Activated CD4-positive, alpha-beta T cell treated with anti-CD3 and anti-CD28 coated beads, Interleukin-2, amount 10 ng/mL, durations not matched to agents 24 days and 14 days (primary cell): ENCODE measurements at regions not wholly inside any gene's neighbourhood (a gene's known extent, or its start where the extent isn't known, plus 50 kb on each side); places are given as distances from the start of the nearest gene placed in this dataset.

Experiments
- DNase-seq: peaks from one replicate; pipeline ENCODE4 v3.0.0; 2022
- H3K27ac Mint-ChIP-seq: one replicate; pipeline ENCODE4 v1.8.0; 2022; ENCODE audit warnings: mild to moderate bottlenecking, mixed read lengths
- H3K27me3 Mint-ChIP-seq: one replicate; pipeline ENCODE4 v1.8.0; 2022; ENCODE audit warnings: mixed read lengths
- H3K36me3 Mint-ChIP-seq: one replicate; pipeline ENCODE4 v1.8.0; 2022; ENCODE audit warnings: low read depth, mild to moderate bottlenecking, mixed read lengths
- H3K4me1 Mint-ChIP-seq: one replicate; pipeline ENCODE4 v1.8.0; 2021; ENCODE audit warnings: mixed read lengths
- H3K4me3 Mint-ChIP-seq: one replicate; pipeline ENCODE4 v1.8.0; 2022; ENCODE audit warnings: mild to moderate bottlenecking, moderate library complexity, mixed read lengths
- H3K9me3 Mint-ChIP-seq: one replicate; pipeline ENCODE4 v1.8.0; 2021; ENCODE audit warnings: mixed read lengths
- intact Hi-C: fragments of 100-400 bp; cut with micrococcal nuclease; formaldehyde crosslinking; loops from one replicate; pipeline ENCODE4 v1.15.1; 2023

DNA sequence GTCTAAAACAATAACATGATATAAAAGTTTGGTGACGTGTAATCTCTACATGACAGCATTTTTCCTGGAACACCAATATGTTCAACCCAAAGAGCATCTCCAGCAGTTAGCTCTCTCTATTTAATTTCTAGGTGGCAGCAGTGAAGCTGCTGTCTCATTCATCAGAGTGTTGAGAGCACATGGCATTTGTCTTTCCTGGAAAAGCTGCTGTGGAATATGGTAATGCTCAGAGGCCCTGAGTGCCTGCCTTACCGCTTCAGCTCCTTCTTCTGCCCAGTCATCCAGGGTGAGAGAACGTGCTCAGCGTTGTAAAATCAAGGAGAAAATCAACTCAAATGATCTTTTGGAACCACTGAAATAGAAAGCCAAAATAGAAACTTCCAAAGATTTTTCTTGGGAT is 640.7 kb downstream of the ADGRL2 start:
- H3K27ac Mint-ChIP-seq, result no peak overlapping the region
- H3K4me1 Mint-ChIP-seq, result no peaks in the 10 kb centered on the region
- no peaks in the 10 kb centered on the region for H3K27me3 Mint-ChIP-seq
- H3K36me3 Mint-ChIP-seq, result no peaks in the 10 kb centered on the region
- intact Hi-C loops, result no loop called here
- H3K9me3 Mint-ChIP-seq, result no peaks in the 10 kb centered on the region
- DNase-seq, result no peak
- no peak overlapping the region for H3K4me3 Mint-ChIP-seq

DNA sequence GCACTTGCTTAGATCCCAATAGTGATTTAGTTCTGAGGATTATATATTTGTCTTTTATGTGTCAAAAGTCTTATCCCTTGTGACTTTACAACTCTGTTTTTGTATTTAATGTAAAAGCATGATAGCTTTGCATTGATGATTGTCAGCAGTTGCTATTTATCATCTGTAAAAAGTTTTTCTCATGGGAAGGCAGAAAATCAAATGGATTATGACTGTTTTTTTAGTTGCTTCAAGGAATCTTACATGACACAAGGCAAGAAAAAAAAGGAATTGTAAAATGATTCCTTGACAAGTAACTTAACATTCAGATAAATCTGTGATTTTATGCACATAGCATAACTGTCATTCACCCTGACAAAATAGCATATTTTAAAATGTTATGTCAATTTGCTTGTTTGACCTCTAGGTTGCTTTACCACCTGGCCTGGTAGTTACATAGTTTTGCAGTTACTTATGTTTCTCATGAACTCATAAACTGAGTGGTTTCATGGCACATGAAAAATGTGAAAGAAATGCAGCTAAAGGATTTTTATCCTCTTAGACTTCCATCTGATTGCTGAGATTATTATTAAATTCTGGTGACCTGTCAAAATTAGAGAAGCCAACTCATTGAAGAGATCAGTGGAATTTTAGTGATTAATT is 622.6 kb downstream of the ADGRL2 start:
- Mint-ChIP-seq H3K9me3 (no peaks in the 10 kb centered on the region), H3K36me3 (no peaks in the 10 kb centered on the region), H3K4me3 (no peak overlapping the region), H3K27ac (no peak overlapping the region), H3K4me1 (no peaks in the 10 kb centered on the region), H3K27me3 (no peaks in the 10 kb centered on the region)
- no peak for DNase-seq
- intact Hi-C loops, result no loop called here

DNA sequence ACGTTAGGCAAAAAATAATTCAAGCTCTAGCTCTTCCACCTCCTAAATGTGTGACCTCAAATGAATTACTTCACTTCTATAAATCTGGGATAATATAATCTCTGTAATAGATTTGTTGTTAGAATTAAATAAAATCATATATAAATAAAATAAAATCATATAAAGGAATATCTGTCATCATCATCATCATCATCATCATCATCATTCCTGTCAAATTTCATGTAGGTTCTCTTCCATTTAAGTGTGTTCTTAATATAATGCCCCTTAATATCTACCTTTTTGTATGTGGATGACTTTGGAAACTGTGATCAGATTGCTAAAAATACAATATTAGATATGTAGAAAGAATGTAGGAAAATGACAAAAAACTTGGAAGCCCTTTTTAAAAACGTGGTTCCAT is 621.0 kb downstream of the ADGRL2 start:
- Mint-ChIP-seq H3K4me1 (no peaks in the 10 kb centered on the region), H3K36me3 (no peaks in the 10 kb centered on the region), H3K9me3 (no peaks in the 10 kb centered on the region), H3K27me3 (no peaks in the 10 kb centered on the region), H3K4me3 (no peak overlapping the region), H3K27ac (no peak overlapping the region)
- no peak for DNase-seq
- intact Hi-C loops, result no loop called here

DNA sequence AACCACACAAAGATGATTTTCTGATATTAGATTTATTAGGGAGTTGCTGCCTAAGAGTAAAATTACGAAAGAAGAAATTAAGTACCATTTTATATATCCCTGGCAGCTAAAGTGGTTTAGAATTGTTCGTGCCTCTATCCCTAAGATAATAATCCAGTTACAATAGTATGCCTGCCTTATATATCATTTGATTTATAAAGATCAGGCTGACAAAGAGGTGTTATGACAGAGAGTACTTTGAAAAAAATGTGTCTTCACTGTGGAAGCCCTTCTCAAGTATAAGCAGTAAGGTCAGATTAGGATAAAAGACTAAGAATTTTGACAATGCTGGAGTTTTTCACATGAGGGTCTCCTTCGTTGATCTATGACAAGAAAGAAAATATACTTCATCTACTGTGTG is 619.9 kb downstream of the ADGRL2 start:
- Mint-ChIP-seq H3K36me3 (no peaks in the 10 kb centered on the region), H3K27me3 (no peaks in the 10 kb centered on the region), H3K9me3 (no peaks in the 10 kb centered on the region), H3K4me3 (no peak overlapping the region), H3K4me1 (no peaks in the 10 kb centered on the region), H3K27ac (no peak overlapping the region)
- intact Hi-C loops, result no loop called here
- DNase-seq, result no peak

DNA sequence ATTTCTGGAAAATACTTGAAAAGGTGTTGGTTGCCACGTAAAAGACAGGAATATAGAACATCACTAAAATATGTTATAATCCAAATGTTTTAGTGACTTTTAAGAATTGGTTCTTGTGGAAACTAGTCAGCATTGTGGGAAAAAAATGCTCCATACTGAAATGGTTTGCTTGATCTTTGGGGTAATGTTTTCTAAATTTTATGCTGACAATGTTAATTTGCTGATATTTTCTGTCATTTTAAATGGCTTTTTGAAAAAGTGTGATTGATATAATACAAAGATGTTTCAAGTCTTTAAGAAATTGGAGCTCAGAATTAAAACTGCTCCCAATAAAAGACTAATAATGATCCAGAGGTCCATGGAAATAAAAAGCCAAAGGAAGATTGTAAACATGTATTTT is 610.9 kb downstream of the ADGRL2 start:
- intact Hi-C loops, result no loop called here
- Mint-ChIP-seq H3K9me3 (no peaks in the 10 kb centered on the region), H3K4me1 (no peaks in the 10 kb centered on the region), H3K4me3 (no peak overlapping the region), H3K36me3 (no peaks in the 10 kb centered on the region), H3K27me3 (no peaks in the 10 kb centered on the region), H3K27ac (no peak overlapping the region)
- no peak for DNase-seq

DNA sequence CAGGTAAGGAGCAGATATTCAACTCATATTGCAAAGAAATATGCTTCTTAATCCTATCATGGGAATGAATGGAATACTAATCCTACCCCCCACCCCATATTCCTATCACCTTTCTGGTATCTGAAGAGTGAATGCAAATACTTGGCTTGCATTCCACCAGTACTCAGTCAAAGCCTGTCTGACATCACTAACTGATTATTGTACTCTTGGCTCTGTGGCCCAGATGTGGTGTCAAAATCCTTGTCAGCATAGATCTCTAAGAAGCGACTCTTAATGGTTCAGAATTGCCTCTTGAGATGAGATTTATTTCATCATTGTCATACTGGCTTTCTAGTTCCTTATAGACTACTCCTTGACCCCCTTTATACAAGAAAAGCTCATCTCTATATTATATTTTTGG is 604.6 kb downstream of the ADGRL2 start:
- Mint-ChIP-seq H3K27ac (no peak overlapping the region), H3K9me3 (no peaks in the 10 kb centered on the region), H3K27me3 (no peaks in the 10 kb centered on the region), H3K4me3 (no peak overlapping the region), H3K4me1 (no peaks in the 10 kb centered on the region), H3K36me3 (no peaks in the 10 kb centered on the region)
- intact Hi-C loops, result no loop called here
- no peak for DNase-seq

DNA sequence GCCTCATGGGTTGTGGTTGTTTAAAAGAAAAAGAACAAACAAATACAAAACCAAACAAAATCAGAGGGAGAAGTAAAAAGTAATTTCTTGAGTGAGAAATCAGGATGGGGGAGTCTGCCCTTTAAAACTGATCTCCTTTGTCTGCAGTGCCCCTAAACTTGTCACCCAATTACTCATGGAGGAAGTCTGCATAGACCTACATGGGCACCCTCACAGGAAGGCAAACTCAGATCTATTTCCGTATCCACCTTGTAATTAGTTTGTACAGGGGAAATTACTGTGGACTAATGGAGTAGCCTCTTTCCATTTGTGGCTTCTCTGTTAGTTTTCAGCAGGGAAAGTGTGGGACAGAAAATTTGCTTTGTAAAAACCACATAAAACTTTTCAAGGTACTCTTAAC is 600.4 kb downstream of the ADGRL2 start:
- Mint-ChIP-seq H3K27ac (no peak overlapping the region), H3K4me1 (no peaks in the 10 kb centered on the region), H3K9me3 (no peaks in the 10 kb centered on the region), H3K4me3 (no peak overlapping the region), H3K27me3 (no peaks in the 10 kb centered on the region), H3K36me3 (no peaks in the 10 kb centered on the region)
- intact Hi-C loops, result no loop called here
- no peak for DNase-seq

DNA sequence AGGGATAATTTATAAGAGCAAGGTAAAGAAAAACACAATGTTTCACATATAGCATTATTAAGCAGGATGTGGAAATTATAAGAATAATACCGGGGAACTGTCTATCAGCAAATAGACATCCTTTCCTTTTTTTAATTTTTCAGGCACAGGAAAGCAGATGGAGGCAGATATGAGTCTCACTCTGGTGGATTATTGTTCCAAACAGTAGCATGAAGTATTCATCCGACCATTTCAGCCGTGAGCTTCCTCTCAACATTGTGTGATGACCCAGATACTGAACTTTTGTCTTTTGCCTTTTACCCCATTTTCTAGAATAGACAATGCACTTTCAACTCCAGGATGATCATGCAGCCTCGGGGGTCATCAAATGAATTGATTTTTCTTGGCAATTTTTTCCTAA is 599.8 kb downstream of the ADGRL2 start:
- no peak overlapping the region for H3K4me3 Mint-ChIP-seq
- H3K27me3 Mint-ChIP-seq, result no peaks in the 10 kb centered on the region
- H3K9me3 Mint-ChIP-seq, result no peaks in the 10 kb centered on the region
- no peaks in the 10 kb centered on the region for H3K36me3 Mint-ChIP-seq
- no peak overlapping the region for H3K27ac Mint-ChIP-seq
- no peak for DNase-seq
- H3K4me1 Mint-ChIP-seq, result no peaks in the 10 kb centered on the region
- intact Hi-C loops, result no loop called here

DNA sequence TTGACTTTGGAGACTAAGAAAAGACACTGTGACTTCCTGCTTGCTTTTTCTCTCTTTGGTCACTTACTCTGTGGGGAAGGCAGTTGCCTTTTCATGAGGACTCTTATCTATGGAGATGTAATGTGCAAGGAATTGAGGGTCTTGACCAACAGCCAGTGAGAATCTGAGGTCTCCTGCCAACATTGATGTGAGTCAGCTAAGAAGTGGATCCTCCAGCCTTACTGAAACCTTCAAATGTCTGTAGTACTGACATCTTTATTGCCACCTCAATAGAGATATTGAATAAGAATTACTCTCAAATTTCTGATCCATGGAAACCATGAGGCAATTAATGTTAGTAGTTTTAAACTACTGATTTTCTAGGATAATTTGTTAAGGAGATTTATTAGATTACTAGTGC is 598.4 kb downstream of the ADGRL2 start:
- H3K27me3 Mint-ChIP-seq, result no peaks in the 10 kb centered on the region
- H3K4me1 Mint-ChIP-seq, result no peaks in the 10 kb centered on the region
- H3K4me3 Mint-ChIP-seq, result no peak overlapping the region
- no peak overlapping the region for H3K27ac Mint-ChIP-seq
- intact Hi-C loops, result no loop called here
- no peak for DNase-seq
- H3K36me3 Mint-ChIP-seq, result no peaks in the 10 kb centered on the region
- no peaks in the 10 kb centered on the region for H3K9me3 Mint-ChIP-seq

DNA sequence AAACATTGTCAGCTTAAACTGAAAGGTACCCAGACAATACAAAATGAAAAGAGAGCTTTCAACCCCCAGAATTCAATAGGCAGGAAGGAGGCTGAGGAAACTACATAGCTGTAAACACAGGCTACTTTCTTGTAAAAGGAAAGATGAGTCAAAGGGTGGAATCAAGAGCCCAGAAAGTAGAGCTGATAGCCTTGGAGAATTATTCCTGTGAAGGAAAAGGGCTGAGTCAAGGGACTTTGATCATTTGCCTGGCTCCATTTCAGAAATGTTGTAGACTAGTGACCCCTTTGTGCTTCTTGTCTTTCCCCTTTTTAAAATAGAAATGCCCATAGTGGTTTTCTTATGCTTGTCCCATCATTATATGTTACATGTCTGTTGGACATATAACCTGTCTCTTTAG is 597.6 kb downstream of the ADGRL2 start:
- Mint-ChIP-seq H3K4me3 (no peak overlapping the region), H3K9me3 (no peaks in the 10 kb centered on the region)

DNA sequence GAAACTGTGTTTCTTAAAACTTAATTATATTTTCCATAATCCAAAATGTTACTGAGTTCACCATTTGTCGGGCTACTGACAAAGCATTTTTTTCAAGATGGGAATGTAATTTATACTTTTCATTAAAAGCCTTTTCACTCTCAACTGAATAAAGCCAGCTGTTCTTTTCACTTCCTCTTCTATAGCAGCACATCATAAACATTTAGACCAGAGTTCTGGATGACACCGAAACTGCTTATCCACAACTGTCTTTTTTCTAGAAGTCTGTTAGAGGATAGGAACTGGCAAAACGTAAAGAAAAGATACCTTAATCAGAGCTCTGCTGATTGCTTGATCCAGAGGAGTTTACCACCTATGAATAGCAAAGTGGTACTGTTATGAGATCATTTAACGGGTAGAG is 594.7 kb downstream of the ADGRL2 start:
- H3K36me3 Mint-ChIP-seq, result no peaks in the 10 kb centered on the region
- H3K27me3 Mint-ChIP-seq, result no peaks in the 10 kb centered on the region
- H3K4me3 Mint-ChIP-seq, result no peak overlapping the region
- DNase-seq, result no peak
- H3K4me1 Mint-ChIP-seq, result no peaks in the 10 kb centered on the region
- no peaks in the 10 kb centered on the region for H3K9me3 Mint-ChIP-seq
- no peak overlapping the region for H3K27ac Mint-ChIP-seq
- intact Hi-C loops, result no loop called here

More for the DNA sequence above, 597.6 kb downstream of the ADGRL2 start:
- Mint-ChIP-seq H3K36me3 (no peaks in the 10 kb centered on the region), H3K27me3 (no peaks in the 10 kb centered on the region), H3K27ac (no peak overlapping the region), H3K4me1 (no peaks in the 10 kb centered on the region)
- no peak for DNase-seq
- intact Hi-C loops, result no loop called here

DNA sequence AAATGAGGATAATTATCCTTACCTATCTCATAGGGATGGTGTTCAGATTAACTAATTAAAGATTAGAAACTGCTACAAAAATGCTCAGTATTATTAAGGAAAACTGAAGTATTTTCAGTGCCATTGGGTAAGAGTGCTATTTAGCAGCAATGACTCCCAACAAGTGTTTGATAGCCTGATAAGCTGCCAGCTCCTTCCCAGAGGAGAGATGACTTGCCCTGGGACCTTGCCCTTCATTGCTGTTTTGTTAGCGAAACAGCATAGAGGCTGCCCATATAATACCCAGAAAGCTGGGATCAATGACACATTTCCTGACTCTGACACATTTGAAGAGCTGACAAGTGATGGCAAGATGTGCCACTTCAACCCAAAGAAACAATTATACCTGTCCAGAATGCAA is 592.2 kb downstream of the ADGRL2 start:
- Mint-ChIP-seq H3K36me3 (no peaks in the 10 kb centered on the region), H3K4me3 (no peak overlapping the region), H3K9me3 (no peaks in the 10 kb centered on the region), H3K27ac (no peak overlapping the region), H3K4me1 (no peaks in the 10 kb centered on the region), H3K27me3 (no peaks in the 10 kb centered on the region)
- intact Hi-C loops, result no loop called here
- no peak for DNase-seq

DNA sequence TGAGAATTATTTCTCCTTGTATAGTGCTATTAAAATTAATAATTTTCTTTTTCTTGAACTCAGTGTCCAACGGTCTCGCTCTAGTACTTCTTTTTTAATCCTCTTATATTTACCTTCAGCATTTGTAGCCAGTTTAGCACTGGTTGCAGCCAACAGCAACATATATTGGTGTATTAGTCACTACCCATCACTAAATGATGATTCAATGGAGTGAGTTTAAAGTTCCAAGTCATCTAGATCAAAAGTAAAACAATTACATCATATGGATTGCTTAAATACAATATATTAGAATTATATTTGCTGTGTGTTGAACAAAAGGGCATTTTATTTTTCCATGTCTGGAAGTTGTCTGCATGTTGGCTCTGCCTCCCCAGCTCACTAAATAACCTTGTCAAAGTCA is 591.8 kb downstream of the ADGRL2 start:
- Mint-ChIP-seq H3K36me3 (no peaks in the 10 kb centered on the region), H3K4me3 (no peak overlapping the region), H3K27me3 (no peaks in the 10 kb centered on the region), H3K27ac (no peak overlapping the region), H3K4me1 (no peaks in the 10 kb centered on the region), H3K9me3 (no peaks in the 10 kb centered on the region)
- intact Hi-C loops, result no loop called here
- DNase-seq, result no peak

DNA sequence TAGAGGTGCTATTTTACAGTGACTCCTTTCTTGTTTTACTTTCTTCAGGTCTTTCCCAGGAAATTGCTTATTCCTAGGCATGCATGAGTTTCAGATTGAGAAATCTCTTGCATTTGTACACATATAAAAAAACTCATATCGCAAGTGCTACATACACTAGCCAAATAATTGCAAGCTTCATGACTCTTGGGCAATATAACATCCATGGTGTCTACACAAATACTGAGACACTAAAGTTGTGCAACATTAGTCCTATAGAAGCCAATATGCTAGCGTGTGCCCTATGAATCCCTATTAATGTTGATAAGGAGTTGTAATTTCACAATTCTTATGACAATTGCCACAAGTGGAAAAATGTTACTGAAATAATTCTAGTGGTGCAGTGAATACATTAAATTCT is 591.0 kb downstream of the ADGRL2 start:
- Mint-ChIP-seq H3K4me1 (no peaks in the 10 kb centered on the region), H3K27ac (no peak overlapping the region), H3K36me3 (no peaks in the 10 kb centered on the region), H3K27me3 (no peaks in the 10 kb centered on the region), H3K9me3 (no peaks in the 10 kb centered on the region), H3K4me3 (no peak overlapping the region)
- no peak for DNase-seq
- intact Hi-C loops, result no loop called here

DNA sequence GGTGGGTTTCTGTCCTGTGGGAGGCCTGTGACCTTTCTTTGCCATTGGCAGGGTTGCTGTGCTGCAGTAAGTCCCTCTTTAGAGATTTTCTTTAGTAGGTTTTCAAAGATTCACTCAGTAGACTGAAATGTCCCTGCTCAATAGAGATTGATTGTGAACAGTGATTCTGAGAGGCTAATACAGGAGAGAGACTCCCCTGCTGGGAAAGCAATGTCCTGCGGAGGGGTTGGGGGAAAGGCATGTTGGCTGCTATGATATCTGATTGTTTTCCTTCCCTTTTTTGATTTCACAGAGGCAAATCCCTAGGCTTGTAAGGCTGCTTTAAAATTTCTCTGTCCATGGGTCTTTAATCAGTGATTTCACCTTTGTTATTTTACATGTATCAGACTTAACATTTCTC is 589.9 kb downstream of the ADGRL2 start:
- Mint-ChIP-seq H3K27me3 (no peaks in the 10 kb centered on the region), H3K4me1 (no peaks in the 10 kb centered on the region), H3K4me3 (no peak overlapping the region), H3K27ac (no peak overlapping the region), H3K36me3 (no peaks in the 10 kb centered on the region), H3K9me3 (no peaks in the 10 kb centered on the region)
- no peak for DNase-seq
- intact Hi-C loops, result no loop called here
